GM10266 (cell line): ENCODE measurements at regions not wholly inside any gene's neighbourhood (a gene's known extent, or its start where the extent isn't known, plus 50 kb on each side); places are given as distances from the start of the nearest gene placed in this dataset.

Experiments
- DNase-seq: peaks from one replicate; pipeline ENCODE4 v3.0.0; 2012; ENCODE audit errors: extremely low spot score
- TF ChIP-seq, protein P1 (sequence below): IDR thresholded peaks from 2 replicates; pipeline ENCODE4 v1.5.1; 2012; ENCODE audit warnings: mild to moderate bottlenecking, low read depth; ENCODE audit not compliant: control insufficient read depth, insufficient read depth; ENCODE audit errors: missing control alignments

DNA sequence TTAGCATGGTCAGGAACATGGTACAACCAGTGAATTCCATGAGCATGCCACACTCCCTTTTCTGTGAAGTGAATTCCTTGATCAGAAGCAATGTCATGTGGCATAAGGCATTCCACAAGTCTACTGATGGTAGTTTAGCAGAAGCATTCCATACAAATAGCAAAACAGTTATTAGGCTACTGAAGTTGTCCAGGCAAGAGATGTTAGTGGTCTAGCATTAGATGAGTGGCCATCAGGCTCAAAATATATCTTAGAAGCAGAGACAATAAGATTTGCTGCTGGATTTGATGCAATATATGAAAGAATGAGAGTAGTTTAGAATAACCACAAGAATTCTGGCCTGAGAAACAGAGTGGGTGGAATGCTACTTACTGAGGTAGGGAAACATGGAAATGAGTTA, 355.3 kb upstream of the NRXN1 start:
- TF ChIP-seq, protein P1, sequence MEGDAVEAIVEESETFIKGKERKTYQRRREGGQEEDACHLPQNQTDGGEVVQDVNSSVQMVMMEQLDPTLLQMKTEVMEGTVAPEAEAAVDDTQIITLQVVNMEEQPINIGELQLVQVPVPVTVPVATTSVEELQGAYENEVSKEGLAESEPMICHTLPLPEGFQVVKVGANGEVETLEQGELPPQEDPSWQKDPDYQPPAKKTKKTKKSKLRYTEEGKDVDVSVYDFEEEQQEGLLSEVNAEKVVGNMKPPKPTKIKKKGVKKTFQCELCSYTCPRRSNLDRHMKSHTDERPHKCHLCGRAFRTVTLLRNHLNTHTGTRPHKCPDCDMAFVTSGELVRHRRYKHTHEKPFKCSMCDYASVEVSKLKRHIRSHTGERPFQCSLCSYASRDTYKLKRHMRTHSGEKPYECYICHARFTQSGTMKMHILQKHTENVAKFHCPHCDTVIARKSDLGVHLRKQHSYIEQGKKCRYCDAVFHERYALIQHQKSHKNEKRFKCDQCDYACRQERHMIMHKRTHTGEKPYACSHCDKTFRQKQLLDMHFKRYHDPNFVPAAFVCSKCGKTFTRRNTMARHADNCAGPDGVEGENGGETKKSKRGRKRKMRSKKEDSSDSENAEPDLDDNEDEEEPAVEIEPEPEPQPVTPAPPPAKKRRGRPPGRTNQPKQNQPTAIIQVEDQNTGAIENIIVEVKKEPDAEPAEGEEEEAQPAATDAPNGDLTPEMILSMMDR, result no peak
- no peak for DNase-seq

DNA sequence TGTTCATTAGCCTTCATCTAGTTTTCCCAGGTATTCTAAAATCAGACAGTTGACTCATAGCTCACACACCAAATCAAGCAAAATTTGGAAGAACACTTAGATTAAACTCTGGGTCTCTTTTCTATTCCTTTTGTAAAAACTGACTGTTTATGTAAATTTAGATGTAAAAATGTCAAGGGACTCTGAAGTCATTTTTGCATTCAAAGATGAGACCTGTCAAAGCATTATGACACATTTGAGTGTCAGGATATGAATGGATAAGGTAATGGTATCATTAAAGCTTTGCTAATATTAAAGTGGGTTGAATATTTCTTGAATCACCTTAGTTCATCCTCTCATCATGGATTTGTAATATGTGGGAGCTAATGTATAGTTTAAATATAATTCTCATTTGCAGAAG, 348.1 kb upstream of the NRXN1 start:
- TF ChIP-seq, protein P1, result no peak
- no peak for DNase-seq

DNA sequence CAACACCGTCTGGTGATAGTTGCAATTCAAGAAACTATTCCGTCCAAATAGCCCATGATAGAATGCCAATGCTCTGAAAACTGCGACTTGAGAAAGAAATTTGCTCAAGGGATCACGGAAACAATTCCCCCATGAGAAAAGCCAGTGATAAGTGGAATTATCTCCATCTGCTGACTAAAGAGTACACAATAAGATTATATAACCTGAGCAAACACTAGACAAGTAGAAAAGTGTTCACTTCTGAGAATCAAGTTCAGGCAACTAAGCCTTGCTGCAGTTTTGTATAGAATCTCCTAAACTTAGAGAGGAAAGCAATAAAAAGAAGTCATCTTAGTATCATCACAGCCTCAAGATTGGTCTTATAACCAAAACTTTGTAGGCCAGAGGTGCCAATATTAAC, 336.3 kb upstream of the NRXN1 start:
- no peak for DNase-seq
- TF ChIP-seq, protein P1, result no peak

DNA sequence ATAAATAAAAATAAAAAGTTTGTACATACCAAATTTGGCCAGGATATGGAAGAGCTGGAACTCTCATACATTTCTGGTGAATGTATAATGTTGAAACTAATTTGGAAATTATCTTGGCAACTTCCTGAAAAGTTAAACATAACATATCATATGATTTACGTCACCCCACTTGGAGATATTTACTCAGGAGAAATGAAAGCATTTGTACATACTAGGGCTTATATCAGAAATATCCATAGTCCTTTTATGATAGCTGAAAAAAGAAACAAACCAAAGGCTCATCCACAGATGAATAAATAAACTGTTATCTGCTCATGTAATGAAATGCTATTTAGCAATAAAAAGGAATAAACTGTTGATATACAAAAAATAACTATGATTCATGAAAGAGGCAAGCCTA, 318.2 kb upstream of the NRXN1 start:
- DNase-seq, result no peak
- TF ChIP-seq, protein P1, result no peak

DNA sequence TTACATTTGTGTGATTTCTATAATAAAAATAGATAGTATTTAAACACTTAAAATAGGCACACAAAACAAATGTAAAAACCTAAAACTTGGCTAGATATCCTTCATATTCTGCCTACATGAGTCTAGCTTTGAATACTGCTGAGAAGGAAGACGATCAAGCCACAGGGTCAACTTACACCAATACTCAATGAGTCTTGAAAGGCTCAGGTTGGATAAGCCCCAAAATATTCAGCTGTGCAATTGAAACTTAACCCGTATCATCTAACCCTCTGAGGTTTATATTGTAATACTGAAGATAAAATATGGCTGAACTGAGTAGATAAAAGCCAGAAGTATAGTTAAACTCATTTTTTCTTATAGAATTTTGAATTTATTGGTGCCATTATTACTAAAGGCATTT, 313.0 kb upstream of the NRXN1 start:
- TF ChIP-seq, protein P1, result no peak
- DNase-seq, result no peak

DNA sequence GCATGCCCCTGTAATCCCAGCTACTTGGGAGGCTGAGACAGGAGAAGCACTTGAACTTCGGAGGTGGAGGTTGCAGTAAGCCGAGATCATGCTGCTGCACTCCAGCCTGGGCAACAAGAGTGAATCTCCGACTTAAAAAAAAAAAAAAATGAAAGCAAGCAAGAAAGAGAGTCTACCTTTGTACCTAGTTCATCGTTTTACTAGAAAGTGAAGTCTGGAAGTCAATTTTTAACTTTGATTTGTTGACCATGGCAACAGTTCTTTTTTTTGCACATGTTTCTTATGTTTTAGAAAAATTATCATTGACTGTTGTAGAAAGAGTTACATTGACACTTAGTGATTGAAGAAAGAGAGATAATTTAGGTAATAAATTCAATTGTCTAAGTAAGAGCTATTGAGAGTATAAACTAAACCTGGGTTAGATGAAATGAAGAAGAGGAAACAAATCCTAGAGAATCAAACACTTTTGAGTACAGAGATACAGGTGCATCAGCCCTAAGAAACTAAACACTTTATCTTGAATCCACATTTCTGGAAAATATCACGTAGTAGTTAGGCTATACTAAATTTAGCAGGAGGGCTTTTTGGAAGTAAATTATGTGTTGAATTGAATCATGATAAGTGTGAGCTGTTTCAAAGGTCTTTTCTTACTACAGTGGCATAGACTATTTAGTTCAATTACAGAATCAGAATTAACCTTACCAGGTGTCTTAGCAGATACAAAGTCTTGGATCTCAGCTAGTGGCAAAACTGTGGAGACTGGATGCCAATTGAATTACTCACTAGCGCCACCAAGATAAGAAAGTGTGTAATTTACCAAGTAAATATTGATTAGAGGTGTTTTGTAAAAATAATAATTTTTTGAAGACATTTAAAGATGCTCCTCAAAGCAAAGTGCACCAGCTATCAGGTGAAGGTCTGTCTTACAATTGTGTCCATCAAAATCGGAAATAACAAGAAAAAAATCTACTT, 303.4 kb upstream of the NRXN1 start:
- DNase-seq, result no peak
- TF ChIP-seq, protein P1, result no peak

DNA sequence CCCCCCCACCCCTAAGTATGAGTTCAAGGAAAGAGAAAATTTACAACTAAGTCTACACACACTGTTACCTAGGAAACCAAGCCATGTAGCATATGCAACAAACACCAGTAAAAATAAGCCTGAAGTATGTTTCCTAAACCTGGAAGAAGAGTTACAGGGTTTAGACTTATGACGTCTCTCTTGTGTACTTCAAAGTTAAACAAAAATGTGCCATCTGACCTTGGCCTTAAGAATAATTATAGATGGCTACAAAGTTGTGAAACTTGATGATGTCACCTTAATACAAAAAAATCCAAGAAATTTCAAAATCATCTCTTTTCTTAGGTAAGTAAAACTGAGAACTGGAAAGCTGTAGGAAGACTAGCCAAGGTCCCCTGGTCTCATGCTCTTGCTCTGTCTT, 297.6 kb upstream of the NRXN1 start:
- no peak for DNase-seq
- TF ChIP-seq, protein P1, result no peak
